HEK293 (cell line): ENCODE measurements at regions not wholly inside any gene's neighbourhood (a gene's known extent, or its start where the extent isn't known, plus 50 kb on each side); places are given as distances from the start of the nearest gene placed in this dataset.

ENCODE experiments used
- MZF1 ChIP-seq: fragments of 450-650 bp; formaldehyde crosslinking; IDR thresholded peaks from 2 replicates; pipeline ENCODE4 v1.5.1; 2017; ENCODE audit warnings: missing biosample characterization, missing genetic modification characterization, borderline replicate concordance
- PBX3 ChIP-seq: sonication (generic); formaldehyde crosslinking; IDR thresholded peaks from 2 replicates; pipeline ENCODE4 v1.8.1; 2022; ENCODE audit warnings: mild to moderate bottlenecking, moderate library complexity, missing genetic modification reagents
- SALL2 ChIP-seq: fragments of 450-650 bp; formaldehyde crosslinking; IDR thresholded peaks from 2 replicates; pipeline ENCODE4 v1.5.0; 2017; ENCODE audit warnings: missing biosample characterization, mild to moderate bottlenecking, missing genetic modification characterization, borderline replicate concordance
- YY1 ChIP-seq: fragments of 450-650 bp; formaldehyde crosslinking; IDR thresholded peaks from 2 replicates; pipeline ENCODE4 v1.5.1; 2018; ENCODE audit warnings: missing biosample characterization, missing genetic modification characterization
- ZBTB20 ChIP-seq: fragments of 450-650 bp; formaldehyde crosslinking; IDR thresholded peaks from 2 replicates; pipeline ENCODE4 v1.5.1; 2016; ENCODE audit warnings: missing biosample characterization, missing genetic modification characterization
- ZNF174 ChIP-seq: fragments of 450-650 bp; formaldehyde crosslinking; IDR thresholded peaks from 2 replicates; pipeline ENCODE4 v1.5.0; 2017; ENCODE audit warnings: missing biosample characterization, mild to moderate bottlenecking, missing genetic modification characterization
- ZNF398 ChIP-seq: fragments of 450-650 bp; formaldehyde crosslinking; IDR thresholded peaks from 2 replicates; pipeline ENCODE4 v1.5.1; 2017; ENCODE audit warnings: missing biosample characterization, missing genetic modification characterization
- ZNF639 ChIP-seq: fragments of 450-650 bp; formaldehyde crosslinking; IDR thresholded peaks from 2 replicates; pipeline ENCODE4 v1.5.1; 2016; ENCODE audit warnings: missing biosample characterization, missing genetic modification characterization
- ZNF777 ChIP-seq: fragments of 450-650 bp; formaldehyde crosslinking; IDR thresholded peaks from 2 replicates; pipeline ENCODE4 v1.5.1; 2017; ENCODE audit warnings: missing biosample characterization, missing genetic modification characterization, borderline replicate concordance
- ZSCAN16 ChIP-seq: fragments of 450-650 bp; formaldehyde crosslinking; IDR thresholded peaks from 2 replicates; pipeline ENCODE4 v1.5.1; 2016; ENCODE audit warnings: missing biosample characterization, missing genetic modification characterization
- TF ChIP-seq, protein P1 (sequence below): fragments of 450-650 bp; formaldehyde crosslinking; conservative IDR thresholded peaks from 2 replicates; pipeline ENCODE4 v1.5.1; 2016; ENCODE audit warnings: low read depth, missing biosample characterization, missing genetic modification characterization
- TF ChIP-seq, protein P2 (sequence below): fragments of 450-650 bp; formaldehyde crosslinking; IDR thresholded peaks from 2 replicates; pipeline ENCODE4 v1.5.1; 2016; ENCODE audit warnings: missing biosample characterization, missing genetic modification characterization
- TF ChIP-seq, protein P3 (sequence below): fragments of 450-650 bp; formaldehyde crosslinking; IDR thresholded peaks from 2 replicates; pipeline ENCODE4 v1.5.1; 2016; ENCODE audit warnings: missing biosample characterization, missing genetic modification characterization

DNA sequence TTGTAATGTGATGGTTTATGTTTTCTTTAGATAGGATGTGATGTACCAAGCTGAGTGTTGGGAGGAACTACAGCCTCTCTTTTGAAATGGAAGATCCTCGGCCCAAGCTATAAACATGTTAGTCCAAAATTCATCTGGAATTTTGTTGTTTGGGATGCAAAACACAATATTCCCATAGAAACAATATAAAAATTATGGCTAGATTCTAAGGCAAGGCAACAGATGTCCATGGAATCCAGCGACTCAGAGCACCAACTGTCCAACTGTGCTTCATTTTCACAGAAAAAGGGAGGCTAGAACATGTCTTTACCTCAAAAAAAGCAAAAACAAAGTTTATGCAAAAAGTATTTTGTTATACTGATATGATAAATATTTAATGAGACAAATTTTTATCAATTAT is 52.4 kb upstream of the ATP8B1 start:
- TF ChIP-seq, protein P1, sequence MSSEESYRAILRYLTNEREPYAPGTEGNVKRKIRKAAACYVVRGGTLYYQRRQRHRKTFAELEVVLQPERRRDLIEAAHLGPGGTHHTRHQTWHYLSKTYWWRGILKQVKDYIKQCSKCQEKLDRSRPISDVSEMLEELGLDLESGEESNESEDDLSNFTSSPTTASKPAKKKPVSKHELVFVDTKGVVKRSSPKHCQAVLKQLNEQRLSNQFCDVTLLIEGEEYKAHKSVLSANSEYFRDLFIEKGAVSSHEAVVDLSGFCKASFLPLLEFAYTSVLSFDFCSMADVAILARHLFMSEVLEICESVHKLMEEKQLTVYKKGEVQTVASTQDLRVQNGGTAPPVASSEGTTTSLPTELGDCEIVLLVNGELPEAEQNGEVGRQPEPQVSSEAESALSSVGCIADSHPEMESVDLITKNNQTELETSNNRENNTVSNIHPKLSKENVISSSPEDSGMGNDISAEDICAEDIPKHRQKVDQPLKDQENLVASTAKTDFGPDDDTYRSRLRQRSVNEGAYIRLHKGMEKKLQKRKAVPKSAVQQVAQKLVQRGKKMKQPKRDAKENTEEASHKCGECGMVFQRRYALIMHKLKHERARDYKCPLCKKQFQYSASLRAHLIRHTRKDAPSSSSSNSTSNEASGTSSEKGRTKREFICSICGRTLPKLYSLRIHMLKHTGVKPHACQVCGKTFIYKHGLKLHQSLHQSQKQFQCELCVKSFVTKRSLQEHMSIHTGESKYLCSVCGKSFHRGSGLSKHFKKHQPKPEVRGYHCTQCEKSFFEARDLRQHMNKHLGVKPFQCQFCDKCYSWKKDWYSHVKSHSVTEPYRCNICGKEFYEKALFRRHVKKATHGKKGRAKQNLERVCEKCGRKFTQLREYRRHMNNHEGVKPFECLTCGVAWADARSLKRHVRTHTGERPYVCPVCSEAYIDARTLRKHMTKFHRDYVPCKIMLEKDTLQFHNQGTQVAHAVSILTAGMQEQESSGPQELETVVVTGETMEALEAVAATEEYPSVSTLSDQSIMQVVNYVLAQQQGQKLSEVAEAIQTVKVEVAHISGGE (tag by site-specific recombination) = no peak
- TF ChIP-seq, protein P2, sequence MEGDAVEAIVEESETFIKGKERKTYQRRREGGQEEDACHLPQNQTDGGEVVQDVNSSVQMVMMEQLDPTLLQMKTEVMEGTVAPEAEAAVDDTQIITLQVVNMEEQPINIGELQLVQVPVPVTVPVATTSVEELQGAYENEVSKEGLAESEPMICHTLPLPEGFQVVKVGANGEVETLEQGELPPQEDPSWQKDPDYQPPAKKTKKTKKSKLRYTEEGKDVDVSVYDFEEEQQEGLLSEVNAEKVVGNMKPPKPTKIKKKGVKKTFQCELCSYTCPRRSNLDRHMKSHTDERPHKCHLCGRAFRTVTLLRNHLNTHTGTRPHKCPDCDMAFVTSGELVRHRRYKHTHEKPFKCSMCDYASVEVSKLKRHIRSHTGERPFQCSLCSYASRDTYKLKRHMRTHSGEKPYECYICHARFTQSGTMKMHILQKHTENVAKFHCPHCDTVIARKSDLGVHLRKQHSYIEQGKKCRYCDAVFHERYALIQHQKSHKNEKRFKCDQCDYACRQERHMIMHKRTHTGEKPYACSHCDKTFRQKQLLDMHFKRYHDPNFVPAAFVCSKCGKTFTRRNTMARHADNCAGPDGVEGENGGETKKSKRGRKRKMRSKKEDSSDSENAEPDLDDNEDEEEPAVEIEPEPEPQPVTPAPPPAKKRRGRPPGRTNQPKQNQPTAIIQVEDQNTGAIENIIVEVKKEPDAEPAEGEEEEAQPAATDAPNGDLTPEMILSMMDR (tag by site-specific recombination) = no peak
- no peak for TF ChIP-seq ZNF639 (tag by site-specific recombination)
- TF ChIP-seq, protein P3, sequence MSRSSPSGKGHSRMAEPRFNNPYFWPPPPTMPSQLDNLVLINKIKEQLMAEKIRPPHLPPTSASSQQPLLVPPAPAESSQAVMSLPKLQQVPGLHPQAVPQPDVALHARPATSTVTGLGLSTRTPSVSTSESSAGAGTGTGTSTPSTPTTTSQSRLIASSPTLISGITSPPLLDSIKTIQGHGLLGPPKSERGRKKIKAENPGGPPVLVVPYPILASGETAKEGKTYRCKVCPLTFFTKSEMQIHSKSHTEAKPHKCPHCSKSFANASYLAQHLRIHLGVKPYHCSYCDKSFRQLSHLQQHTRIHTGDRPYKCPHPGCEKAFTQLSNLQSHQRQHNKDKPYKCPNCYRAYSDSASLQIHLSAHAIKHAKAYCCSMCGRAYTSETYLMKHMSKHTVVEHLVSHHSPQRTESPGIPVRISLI (tag by site-specific recombination) = no peak
- TF ChIP-seq ZNF777 = no peak
- no peak for TF ChIP-seq YY1 (tag by site-specific recombination)
- no peak for TF ChIP-seq PBX3 (CRISPR knock-in tag)
- TF ChIP-seq MZF1 (tag by site-specific recombination) = no peak
- no peak for TF ChIP-seq ZBTB20
- TF ChIP-seq ZNF398 = no peak
- no peak for TF ChIP-seq SALL2 (tag by site-specific recombination)
- TF ChIP-seq ZSCAN16 (tag by site-specific recombination) = no peak
- TF ChIP-seq ZNF174 (tag by site-specific recombination) = no peak
